Activated CD4-positive, alpha-beta memory T cell treated with anti-CD3 and anti-CD28 coated beads for 36 hours (primary cell): ENCODE measurements at regions not wholly inside any gene's neighbourhood (a gene's known extent, or its start where the extent isn't known, plus 50 kb on each side); places are given as distances from the start of the nearest gene placed in this dataset.

ENCODE experiments used
- CTCF ChIA-PET: fragments of 350-600 bp; sonication (Branson Sonifier 250); formaldehyde crosslinking; loops from one replicate; lab custom pipeline; 2021; ENCODE audit warnings: antibody characterized with exemption, inconsistent platforms; lab: Charles Lee
- POLR2A ChIA-PET: fragments of 350-600 bp; sonication (Branson Sonifier 250); formaldehyde crosslinking; loops from one replicate; lab custom pipeline; 2021; ENCODE audit warnings: antibody characterized with exemption; lab: Charles Lee
- DNase-seq: peaks from one replicate; pipeline ENCODE4 v3.0.0-alpha.2; 2020
- H3K27ac Mint-ChIP-seq: one replicate; pipeline ENCODE4 v1.8.0; 2021; ENCODE audit warnings: mixed read lengths
- H3K27me3 Mint-ChIP-seq: one replicate; pipeline ENCODE4 v1.8.0; 2021; ENCODE audit warnings: mixed read lengths
- H3K36me3 Mint-ChIP-seq: one replicate; pipeline ENCODE4 v1.8.0; 2021; ENCODE audit warnings: mixed read lengths
- H3K4me1 Mint-ChIP-seq: one replicate; pipeline ENCODE4 v1.8.0; 2021; ENCODE audit warnings: low read depth, mixed read lengths
- H3K4me3 Mint-ChIP-seq: one replicate; pipeline ENCODE4 v1.8.0; 2021; ENCODE audit warnings: mild to moderate bottlenecking, mixed read lengths
- H3K9me3 Mint-ChIP-seq: one replicate; pipeline ENCODE4 v1.8.0; 2021; ENCODE audit warnings: mixed read lengths
- intact Hi-C: fragments of 100-400 bp; cut with micrococcal nuclease; formaldehyde crosslinking; loops from one replicate; pipeline ENCODE4 v1.15.1; 2023

GRCh38 chr12:87136330-87136976 is 880.3 kb upstream of the MGAT4C start:
- no peak overlapping the region for H3K4me3 Mint-ChIP-seq
- H3K27ac Mint-ChIP-seq: no peak overlapping the region
- no peaks in the 10 kb centered on the region for H3K36me3 Mint-ChIP-seq
- ChIA-PET CTCF (no interaction called here), POLR2A (no interaction called here)
- peaks cover 6% of the 10 kb centered on the region for H3K9me3 Mint-ChIP-seq
- no peaks in the 10 kb centered on the region for H3K4me1 Mint-ChIP-seq
- intact Hi-C loops: no loop called here
- DNase-seq: no peak
- no peaks in the 10 kb centered on the region for H3K27me3 Mint-ChIP-seq

GRCh38 chr12:87127272-87127671 is 871.1 kb upstream of the MGAT4C start:
- intact Hi-C loops: no loop called here
- Mint-ChIP-seq H3K27me3 (no peaks in the 10 kb centered on the region), H3K9me3 (peaks cover 18% of the 10 kb centered on the region), H3K27ac (no peak overlapping the region), H3K36me3 (no peaks in the 10 kb centered on the region), H3K4me3 (no peak overlapping the region), H3K4me1 (no peaks in the 10 kb centered on the region)
- CTCF ChIA-PET: no interaction called here
- DNase-seq: no peak
- POLR2A ChIA-PET: no interaction called here

GRCh38 chr12:87121896-87122295 is 865.7 kb upstream of the MGAT4C start:
- ChIA-PET CTCF (no interaction called here), POLR2A (no interaction called here)
- Mint-ChIP-seq H3K4me3 (no peak overlapping the region), H3K27me3 (no peaks in the 10 kb centered on the region), H3K9me3 (peaks cover 21% of the 10 kb centered on the region), H3K27ac (no peak overlapping the region), H3K4me1 (no peaks in the 10 kb centered on the region), H3K36me3 (no peaks in the 10 kb centered on the region)
- DNase-seq: no peak
- intact Hi-C loops: no loop called here

- no peaks in the 10 kb centered on the region for H3K4me1 Mint-ChIP-seq
- H3K27me3 Mint-ChIP-seq: no peaks in the 10 kb centered on the region
- ChIA-PET CTCF (no interaction called here), POLR2A (no interaction called here)
- DNase-seq: no peak
- no peak overlapping the region for H3K4me3 Mint-ChIP-seq
- intact Hi-C loops: no loop called here
- peaks cover 18% of the 10 kb centered on the region for H3K9me3 Mint-ChIP-seq
- H3K27ac Mint-ChIP-seq: no peak overlapping the region
- H3K36me3 Mint-ChIP-seq: no peaks in the 10 kb centered on the region
Observed at GRCh38 chr12:87120440-87120839, 864.2 kb upstream of the MGAT4C start.

- no peaks in the 10 kb centered on the region for H3K27me3 Mint-ChIP-seq
- POLR2A ChIA-PET: no interaction called here
- no peak overlapping the region for H3K27ac Mint-ChIP-seq
- CTCF ChIA-PET: no interaction called here
- no peak overlapping the region for H3K4me3 Mint-ChIP-seq
- no peaks in the 10 kb centered on the region for H3K36me3 Mint-ChIP-seq
- intact Hi-C loops: no loop called here
- no peaks in the 10 kb centered on the region for H3K4me1 Mint-ChIP-seq
- DNase-seq: no peak
- peaks cover 13% of the 10 kb centered on the region for H3K9me3 Mint-ChIP-seq
Observed at GRCh38 chr12:87119713-87120112, 863.5 kb upstream of the MGAT4C start.

- Mint-ChIP-seq H3K9me3 (peaks cover 5% of the 10 kb centered on the region), H3K4me1 (no peaks in the 10 kb centered on the region), H3K27me3 (no peaks in the 10 kb centered on the region), H3K36me3 (no peaks in the 10 kb centered on the region), H3K4me3 (no peak overlapping the region), H3K27ac (no peak overlapping the region)
- POLR2A ChIA-PET: no interaction called here
- CTCF ChIA-PET: no interaction called here
- intact Hi-C loops: no loop called here
- no peak for DNase-seq
Observed at GRCh38 chr12:87117526-87117925, 861.3 kb upstream of the MGAT4C start.

- H3K4me1 Mint-ChIP-seq: no peaks in the 10 kb centered on the region
- no peaks in the 10 kb centered on the region for H3K27me3 Mint-ChIP-seq
- no peaks in the 10 kb centered on the region for H3K36me3 Mint-ChIP-seq
- no peak overlapping the region for H3K27ac Mint-ChIP-seq
- DNase-seq: no peak
- intact Hi-C loops: no loop called here
- H3K4me3 Mint-ChIP-seq: no peak overlapping the region
- ChIA-PET POLR2A (no interaction called here), CTCF (no interaction called here)
- H3K9me3 Mint-ChIP-seq: peaks cover 5% of the 10 kb centered on the region
Observed at GRCh38 chr12:87116780-87117179, 860.6 kb upstream of the MGAT4C start.

GRCh38 chr12:87112571-87113345 is 856.6 kb upstream of the MGAT4C start:
- no peaks in the 10 kb centered on the region for H3K36me3 Mint-ChIP-seq
- no peaks in the 10 kb centered on the region for H3K4me1 Mint-ChIP-seq
- no peaks in the 10 kb centered on the region for H3K27me3 Mint-ChIP-seq
- CTCF ChIA-PET: no interaction called here
- H3K9me3 Mint-ChIP-seq: peaks cover 4% of the 10 kb centered on the region
- H3K27ac Mint-ChIP-seq: no peak overlapping the region
- DNase-seq: no peak
- intact Hi-C loops: no loop called here
- H3K4me3 Mint-ChIP-seq: no peak overlapping the region
- POLR2A ChIA-PET: no interaction called here

GRCh38 chr12:87107766-87108165 is 851.6 kb upstream of the MGAT4C start:
- H3K36me3 Mint-ChIP-seq: no peaks in the 10 kb centered on the region
- CTCF ChIA-PET: no interaction called here
- intact Hi-C loops: no loop called here
- peaks cover 2% of the 10 kb centered on the region for H3K9me3 Mint-ChIP-seq
- no peak for DNase-seq
- H3K4me1 Mint-ChIP-seq: no peaks in the 10 kb centered on the region
- no peak overlapping the region for H3K4me3 Mint-ChIP-seq
- H3K27ac Mint-ChIP-seq: no peak overlapping the region
- POLR2A ChIA-PET: no interaction called here
- H3K27me3 Mint-ChIP-seq: no peaks in the 10 kb centered on the region

- H3K36me3 Mint-ChIP-seq: no peaks in the 10 kb centered on the region
- H3K27ac Mint-ChIP-seq: no peak overlapping the region
- no peak overlapping the region for H3K4me3 Mint-ChIP-seq
- intact Hi-C loops: no loop called here
- no peaks in the 10 kb centered on the region for H3K27me3 Mint-ChIP-seq
- H3K9me3 Mint-ChIP-seq: peaks cover 2% of the 10 kb centered on the region
- POLR2A ChIA-PET: no interaction called here
- no peaks in the 10 kb centered on the region for H3K4me1 Mint-ChIP-seq
- no peak for DNase-seq
- CTCF ChIA-PET: no interaction called here
Observed at GRCh38 chr12:87107270-87107669, 851.1 kb upstream of the MGAT4C start.

GRCh38 chr12:87096082-87096585 is 839.9 kb upstream of the MGAT4C start:
- ChIA-PET POLR2A (no interaction called here), CTCF (no interaction called here)
- H3K9me3 Mint-ChIP-seq: peaks cover 8% of the 10 kb centered on the region
- H3K27ac Mint-ChIP-seq: no peak overlapping the region
- no peak for DNase-seq
- no peak overlapping the region for H3K4me3 Mint-ChIP-seq
- no peaks in the 10 kb centered on the region for H3K4me1 Mint-ChIP-seq
- intact Hi-C loops: no loop called here
- H3K27me3 Mint-ChIP-seq: no peaks in the 10 kb centered on the region
- H3K36me3 Mint-ChIP-seq: no peaks in the 10 kb centered on the region

GRCh38 chr12:87094356-87094755 is 838.2 kb upstream of the MGAT4C start:
- POLR2A ChIA-PET: no interaction called here
- intact Hi-C loops: no loop called here
- Mint-ChIP-seq H3K36me3 (no peaks in the 10 kb centered on the region), H3K4me1 (no peaks in the 10 kb centered on the region), H3K9me3 (peaks cover 6% of the 10 kb centered on the region), H3K27me3 (no peaks in the 10 kb centered on the region), H3K27ac (no peak overlapping the region), H3K4me3 (no peak overlapping the region)
- CTCF ChIA-PET: no interaction called here
- DNase-seq: no peak

GRCh38 chr12:87092421-87092820 is 836.2 kb upstream of the MGAT4C start:
- intact Hi-C loops: no loop called here
- Mint-ChIP-seq H3K4me1 (no peaks in the 10 kb centered on the region), H3K27me3 (no peaks in the 10 kb centered on the region), H3K27ac (no peak overlapping the region), H3K4me3 (no peak overlapping the region), H3K36me3 (no peaks in the 10 kb centered on the region), H3K9me3 (peaks cover 6% of the 10 kb centered on the region)
- CTCF ChIA-PET: no interaction called here
- POLR2A ChIA-PET: no interaction called here
- no peak for DNase-seq
